EH (cell line): ENCODE measurements at regions not wholly inside any gene's neighbourhood (a gene's known extent, or its start where the extent isn't known, plus 50 kb on each side); places are given as distances from the start of the nearest gene placed in this dataset.
"Not testable (repeated sequence)": the region's sequence is repeated elsewhere in the genome, so short reads cannot be mapped to it uniquely, and the experiment has no call there.

Experiments used
- DNase-seq: peaks from one replicate; pipeline ENCODE4 v3.0.0-alpha.2; 2015; ENCODE audit warnings: low read depth

GRCh38 chrX:98065151-98065550 is 1181.4 kb downstream of the RPA4 start:
- DNase-seq = no peak

GRCh38 chrX:98067611-98068010 is 1183.9 kb downstream of the RPA4 start:
- DNase-seq = peak; percentile 70

DNA sequence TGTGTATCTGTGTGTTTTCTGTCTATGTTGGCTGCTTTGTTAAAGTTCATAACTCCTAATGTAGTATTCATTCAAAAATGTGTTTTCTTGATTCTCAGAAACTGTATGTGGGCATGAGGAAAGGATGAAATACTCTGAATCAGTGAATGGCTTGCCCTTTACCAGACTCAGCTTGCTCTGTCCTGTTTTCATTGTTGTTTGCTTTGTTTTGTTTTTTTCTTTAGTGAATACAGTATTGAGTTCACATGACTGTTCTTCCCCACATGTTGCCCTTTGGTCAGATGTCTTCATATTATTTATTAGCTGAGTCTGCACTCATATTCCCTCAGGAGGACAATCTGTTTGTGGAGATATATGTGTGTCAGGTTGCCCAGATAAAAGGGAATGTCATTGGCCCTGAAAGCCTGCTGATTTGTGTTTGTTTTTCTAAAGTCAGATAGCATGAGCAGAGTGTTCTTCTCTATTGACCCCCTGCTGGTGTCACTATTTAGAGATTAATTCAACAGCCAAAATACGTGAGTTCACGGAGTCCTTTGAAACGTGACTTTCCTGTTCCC is 1184.4 kb downstream of the RPA4 start:
- DNase-seq = no peak

- peak; percentile 60 for DNase-seq
Measured at GRCh38 chrX:98071331-98071730, 1187.6 kb downstream of the RPA4 start.

GRCh38 chrX:98077440-98077839 is 1193.7 kb downstream of the RPA4 start:
- DNase-seq = no peak

DNA sequence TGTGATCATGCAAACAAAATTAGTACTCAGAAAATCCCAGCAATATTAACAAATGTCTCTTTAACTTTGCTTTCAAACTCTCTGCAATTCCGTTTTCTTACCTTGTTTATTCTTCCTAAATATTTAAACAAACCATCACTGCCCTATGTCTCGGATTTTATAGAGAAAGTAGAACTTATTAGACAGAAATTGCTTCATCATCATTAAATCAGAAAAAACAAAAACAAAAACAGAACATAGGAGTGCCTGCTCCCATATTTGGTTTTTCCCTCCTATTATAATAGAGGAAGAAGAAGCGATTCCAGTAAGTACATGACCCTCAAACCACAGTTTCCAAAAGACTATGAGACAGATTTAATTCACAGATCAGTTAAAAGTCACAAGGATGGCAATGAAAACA is 1228.0 kb downstream of the RPA4 start:
- DNase-seq = peak; percentile 8

GRCh38 chrX:98114021-98114420 is 1230.3 kb downstream of the RPA4 start:
- DNase-seq = no peak

DNA sequence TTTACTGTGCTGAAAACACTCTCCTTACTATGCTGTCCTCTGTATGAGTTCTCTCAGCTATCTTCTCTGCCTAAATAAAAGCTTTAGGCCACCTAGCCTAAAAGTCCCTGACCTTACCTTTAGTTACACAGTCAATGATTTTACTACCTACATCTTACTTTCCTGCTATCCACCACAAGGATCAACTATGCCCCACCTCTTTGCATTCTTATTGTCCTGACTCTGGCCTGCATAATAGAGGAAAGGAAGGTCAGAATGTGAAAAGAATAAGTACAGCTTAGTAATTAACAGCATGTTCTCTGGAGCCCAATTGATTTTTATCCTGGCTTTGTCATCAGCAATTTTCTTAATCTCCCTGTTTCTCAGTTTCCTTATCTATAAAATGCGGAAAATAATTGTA is 1257.8 kb downstream of the RPA4 start:
- DNase-seq = no peak

DNA sequence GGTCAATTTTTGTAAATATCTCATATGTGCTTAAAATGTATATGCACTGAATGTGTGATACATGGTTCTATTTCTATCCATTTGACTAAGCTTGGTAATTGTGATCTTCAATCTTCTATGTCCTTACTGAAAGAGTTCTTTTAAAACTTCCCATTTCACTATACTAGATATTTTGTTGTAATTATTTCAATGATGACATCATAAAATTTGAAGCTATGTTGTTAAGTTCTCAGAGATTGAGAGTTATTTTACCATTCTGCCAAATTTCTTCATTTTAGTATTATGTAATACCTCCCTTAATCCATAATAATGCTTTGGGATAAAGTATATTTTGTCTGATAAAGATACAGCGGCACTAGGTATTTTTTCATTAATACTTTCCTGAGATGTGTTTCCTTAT is 1307.3 kb downstream of the RPA4 start:
- DNase-seq = no peak

GRCh38 chrX:98194036-98194435 is 1310.3 kb downstream of the RPA4 start:
- DNase-seq = no peak

GRCh38 chrX:98203800-98204199 is 1320.1 kb downstream of the RPA4 start:
- DNase-seq = peak; percentile 6

DNA sequence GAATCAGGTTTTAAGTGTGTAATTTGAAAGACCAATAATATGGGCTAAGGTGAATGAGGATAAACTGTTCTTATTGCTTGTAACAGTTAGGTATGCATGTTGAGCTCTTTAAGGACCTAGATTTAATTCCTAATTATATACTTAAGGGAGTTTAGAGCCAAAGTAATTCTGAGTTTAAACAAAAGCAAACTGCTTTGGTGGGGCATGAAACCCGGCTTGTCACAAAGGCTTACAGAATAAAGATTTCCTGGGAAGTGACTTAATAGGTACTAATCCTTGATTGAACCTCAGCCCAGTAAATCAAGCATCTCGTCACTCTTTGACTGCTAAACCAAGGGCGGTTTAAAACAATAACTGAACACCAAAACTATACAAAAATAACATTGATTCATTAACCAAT is 1324.2 kb downstream of the RPA4 start:
- DNase-seq = no peak

GRCh38 chrX:98231003-98231402 is 1347.3 kb downstream of the RPA4 start:
- no peak for DNase-seq

DNA sequence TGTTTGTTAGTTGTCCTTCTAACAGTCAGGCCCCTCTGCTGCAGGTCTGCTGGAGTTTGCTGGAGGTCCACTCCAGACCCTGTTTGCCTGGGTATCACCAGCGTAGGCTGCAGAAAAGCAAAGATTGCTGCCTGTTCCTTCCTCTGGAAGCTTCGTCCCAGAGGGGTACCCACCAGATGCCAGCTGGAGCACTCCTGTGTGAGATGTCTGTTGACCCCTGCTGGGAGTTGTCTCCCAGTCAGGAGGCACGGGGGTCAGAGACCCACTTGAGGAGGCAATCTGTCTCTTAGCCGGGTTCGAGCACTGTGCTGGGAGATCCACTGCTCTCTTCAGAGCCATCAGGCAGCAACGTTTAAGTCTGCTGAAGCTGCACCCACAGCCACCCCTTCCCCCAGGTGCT is 1356.4 kb downstream of the RPA4 start:
- DNase-seq = not testable (repeated sequence)

DNA sequence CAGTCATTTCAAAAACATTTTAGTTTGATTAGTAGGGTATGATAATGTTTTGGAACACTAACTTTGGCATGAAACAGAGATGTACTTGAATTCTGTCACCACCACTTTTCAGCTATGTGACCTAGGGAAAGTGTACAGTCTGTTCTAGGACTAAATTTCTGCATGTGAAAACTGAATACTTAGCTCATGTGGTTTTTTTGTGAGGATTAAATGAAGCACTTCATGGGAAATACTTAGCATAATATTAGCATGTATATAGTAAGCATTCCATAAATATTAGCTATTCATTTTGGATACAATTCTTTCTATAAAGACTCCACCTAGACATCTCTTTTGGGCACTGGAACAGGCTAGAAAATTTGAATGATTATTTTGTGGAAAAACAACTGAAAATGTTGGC is 1379.4 kb downstream of the RPA4 start:
- no peak for DNase-seq

DNA sequence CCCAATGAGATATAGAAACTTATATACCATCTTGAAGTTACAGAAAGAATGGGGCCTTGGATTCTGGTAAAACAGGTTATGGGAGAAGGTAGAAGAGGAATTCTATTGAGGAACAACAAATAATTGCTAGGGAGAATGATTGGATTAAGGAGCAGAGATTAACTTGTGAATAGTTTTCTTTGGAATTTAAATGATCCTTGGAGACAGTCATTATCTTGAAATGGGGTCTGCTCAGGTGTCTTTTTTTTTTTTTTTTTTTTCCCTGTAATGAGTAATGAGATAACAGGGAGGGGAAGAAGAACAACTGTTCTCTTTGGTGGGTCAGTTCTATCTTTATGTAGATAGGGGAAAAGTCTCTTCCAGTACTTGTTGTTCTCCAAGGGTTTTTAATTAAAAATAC is 1406.0 kb downstream of the RPA4 start:
- no peak for DNase-seq

- DNase-seq = no peak
Measured at GRCh38 chrX:98294310-98294709, 1410.6 kb downstream of the RPA4 start.

DNA sequence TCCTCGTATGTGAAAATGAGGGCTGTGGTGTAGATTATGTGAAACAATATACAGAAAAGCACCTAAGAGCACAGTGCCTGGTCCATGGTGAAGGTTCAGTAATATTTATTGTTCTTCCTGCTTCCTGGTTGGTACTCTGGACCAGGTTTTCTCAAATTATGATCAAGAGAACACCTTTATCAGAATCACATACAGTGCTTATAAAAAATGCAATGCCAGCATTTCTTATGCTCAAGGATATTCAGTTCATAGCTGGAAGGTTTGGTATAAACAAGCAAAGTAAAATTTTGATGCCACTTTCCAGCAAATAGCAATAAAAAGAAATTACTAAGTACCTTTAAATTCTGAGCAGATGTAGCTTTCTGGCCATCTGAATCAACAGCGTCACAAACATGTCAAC is 1412.4 kb downstream of the RPA4 start:
- no peak for DNase-seq

GRCh38 chrX:98299785-98300184 is 1416.1 kb downstream of the RPA4 start:
- DNase-seq = peak; percentile 1

DNA sequence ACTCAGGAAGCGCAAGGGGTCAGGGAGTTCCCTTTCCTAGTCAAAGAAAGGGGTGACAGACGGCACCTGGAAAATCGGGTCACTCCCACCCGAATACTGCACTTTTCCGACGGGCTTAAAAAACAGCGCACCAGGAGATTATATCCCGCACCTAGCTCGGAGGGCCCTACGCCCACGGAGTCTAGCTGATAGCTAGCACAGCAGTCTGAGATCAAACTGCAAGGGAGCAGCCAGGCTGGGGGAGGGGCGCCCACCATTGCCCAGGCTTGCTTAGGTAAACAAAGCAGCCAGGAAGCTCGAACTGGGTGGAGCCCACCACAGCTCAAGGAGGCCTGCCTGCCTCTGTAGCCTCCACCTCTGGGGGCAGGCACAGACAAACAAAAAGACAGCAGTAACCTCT is 1416.8 kb downstream of the RPA4 start:
- not testable (repeated sequence) for DNase-seq

GRCh38 chrX:98331407-98331806 is 1447.7 kb downstream of the RPA4 start:
- no peak for DNase-seq

- peak; percentile 7 for DNase-seq
Measured at GRCh38 chrX:98338544-98338943, 1454.8 kb downstream of the RPA4 start.

GRCh38 chrX:98350940-98351339 is 1467.2 kb downstream of the RPA4 start:
- DNase-seq = no peak

DNA sequence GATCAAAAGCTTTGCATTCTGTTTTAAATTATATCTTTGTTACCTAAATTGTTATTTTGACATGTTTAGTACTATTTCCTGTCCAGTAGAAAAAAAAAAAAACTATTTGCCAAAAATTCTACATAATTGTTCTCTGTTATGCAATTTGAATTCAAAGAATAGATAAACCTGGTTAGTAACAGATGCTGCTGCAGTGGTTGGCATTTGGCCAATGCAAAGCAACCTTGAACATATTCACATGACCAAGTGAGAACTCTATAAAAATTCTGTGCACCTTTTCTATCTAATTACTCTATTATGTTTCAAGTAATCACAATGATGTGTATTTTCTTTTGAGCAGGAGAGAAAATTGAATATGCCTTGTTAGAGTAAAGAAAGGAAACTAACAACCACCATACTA is 1473.4 kb downstream of the RPA4 start:
- DNase-seq = no peak

- no peak for DNase-seq
Measured at GRCh38 chrX:98362630-98363029, 1478.9 kb downstream of the RPA4 start.
